Right ventricle myocardium superior (tissue), 1 donor: ENCODE measurements at regions not wholly inside any gene's neighbourhood (a gene's known extent, or its start where the extent isn't known, plus 50 kb on each side); places are given as distances from the start of the nearest gene placed in this dataset.
A peak's percentile ranks its signal among the peaks of the same experiment; 100 is the strongest.

Source experiments
- ATAC-seq: fragments of 200-7000 bp; cut with Tn5 transposase; one replicate; pipeline ENCODE4 v1.9.1; 2020; ENCODE audit warnings: mild to moderate bottlenecking; ENCODE audit not compliant: poor library complexity
- DNase-seq: peaks from one replicate; pipeline ENCODE4 v3.0.0-alpha.2; 2020
- intact Hi-C: fragments of 100-400 bp; cut with DNase I; formaldehyde crosslinking; loops from one replicate; pipeline ENCODE4 v1.11.2; 2022
- donor health status: DM: no; HTN: yes; CAD: no; lungs with severe emphysema.

DNA sequence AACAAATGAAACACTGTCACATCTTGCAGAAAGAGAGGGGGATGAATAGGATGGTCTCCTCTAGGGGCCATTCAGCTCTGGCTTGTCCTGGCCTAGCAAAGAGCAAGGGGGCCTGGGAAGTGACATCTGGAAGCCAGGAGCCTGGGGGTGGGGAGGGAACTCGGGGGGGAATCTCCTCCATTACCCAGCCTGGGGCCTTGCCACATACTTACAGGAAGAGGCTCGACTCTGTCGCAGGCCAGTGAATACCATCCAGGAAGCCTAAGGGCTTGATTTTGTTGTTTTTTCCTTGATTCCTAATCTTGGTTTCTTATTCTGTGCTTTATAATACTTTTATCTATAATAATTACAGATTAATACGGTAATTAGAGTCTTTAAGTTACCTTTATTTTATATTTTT lies 797.5 kb upstream of the ID2 start:
- ATAC-seq = no peak
- DNase-seq = no peak
- intact Hi-C loops = no loop called here

DNA sequence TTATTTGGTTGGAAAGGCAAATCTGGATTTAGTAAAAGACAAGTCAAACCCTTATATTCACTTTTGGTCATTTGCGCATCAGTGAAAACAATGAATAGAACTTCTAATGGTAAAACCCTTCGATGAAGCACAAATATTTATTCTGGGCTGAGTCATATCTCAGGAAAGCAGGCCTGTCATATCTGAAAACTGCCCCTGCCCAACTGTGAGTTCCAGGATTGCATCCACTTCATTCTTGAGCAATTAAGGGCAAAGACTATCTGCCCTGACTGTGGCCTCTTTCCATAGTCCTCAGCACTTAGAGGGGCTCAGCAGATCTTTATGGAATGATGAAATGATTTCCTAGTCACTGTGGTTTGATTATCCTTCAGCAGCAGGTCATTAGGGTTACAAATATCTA lies 795.2 kb upstream of the ID2 start:
- intact Hi-C loops = no loop called here
- ATAC-seq = no peak
- DNase-seq = no peak

GRCh38 chr2:7887441-7887840 lies 794.4 kb upstream of the ID2 start:
- intact Hi-C loops = no loop called here
- ATAC-seq (no peak), DNase-seq (no peak)

DNA sequence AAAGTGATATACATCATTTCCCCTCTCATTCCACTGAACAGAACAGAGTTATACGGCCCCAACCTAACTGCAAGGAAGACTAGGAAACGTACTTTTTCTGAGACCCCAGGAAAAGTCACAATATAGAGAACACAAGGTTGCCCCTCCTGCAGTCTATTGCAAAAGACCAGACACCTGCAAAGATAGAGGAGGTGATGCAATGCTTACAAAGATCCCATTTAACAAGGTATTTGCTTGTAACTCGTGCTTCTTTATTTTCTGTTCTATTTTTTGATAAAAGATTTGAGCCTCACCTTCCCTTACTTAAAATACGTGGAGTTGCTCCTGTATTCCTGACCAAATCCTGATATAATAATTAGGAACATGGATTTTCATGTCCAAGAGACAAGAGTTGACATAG lies 793.0 kb upstream of the ID2 start:
- intact Hi-C loops = no loop called here
- no peak for ATAC-seq
- no peak for DNase-seq

DNA sequence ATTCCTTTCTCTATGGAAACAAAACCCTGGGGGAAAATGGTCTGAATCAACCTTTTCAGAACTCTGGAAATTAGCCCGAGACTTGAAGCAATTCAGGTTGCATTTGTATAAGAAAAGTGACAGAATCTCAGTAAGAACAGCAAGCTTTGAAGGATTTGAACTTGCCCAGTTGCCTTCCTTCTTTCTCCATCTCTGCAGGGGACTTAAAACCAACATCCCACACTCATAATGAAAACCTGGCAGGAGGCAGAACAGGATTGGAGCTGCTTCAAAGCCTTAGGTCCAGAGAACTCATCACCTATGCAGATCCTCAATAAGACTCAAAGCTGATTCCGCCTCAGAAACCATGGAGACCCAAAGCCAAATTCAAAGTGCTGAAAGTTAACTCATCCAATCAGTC lies 790.5 kb upstream of the ID2 start:
- ATAC-seq = no peak
- intact Hi-C loops = no loop called here
- DNase-seq = no peak

GRCh38 chr2:7895289-7895688 lies 786.6 kb upstream of the ID2 start:
- no peak for DNase-seq
- no peak for ATAC-seq
- intact Hi-C loops = no loop called here

- intact Hi-C loops = no loop called here
- DNase-seq (no peak), ATAC-seq (no peak)
Measured at GRCh38 chr2:7896940-7897487, 784.8 kb upstream of the ID2 start.

- no peak for ATAC-seq
- intact Hi-C loops = no loop called here
Measured at GRCh38 chr2:7899241-7899640, 782.6 kb upstream of the ID2 start.

DNA sequence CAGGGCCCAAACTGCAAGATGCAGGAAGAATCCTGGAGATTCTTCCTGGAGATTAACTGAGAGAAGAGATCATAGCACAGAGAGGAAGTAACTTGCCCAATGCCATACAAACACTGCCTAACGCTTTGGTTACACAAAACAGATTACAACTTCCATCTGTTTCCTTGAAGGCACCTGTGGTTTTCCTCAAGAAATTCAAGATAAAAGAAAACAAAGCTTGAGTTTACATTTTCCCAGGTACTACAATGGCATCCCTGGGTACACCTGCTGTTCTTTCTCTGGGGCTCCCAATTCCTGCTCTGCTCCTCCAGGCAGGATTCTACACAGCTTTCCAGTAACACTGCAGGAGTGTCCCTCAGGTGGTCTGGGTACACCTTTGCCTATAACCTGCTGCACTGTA lies 781.9 kb upstream of the ID2 start:
- DNase-seq (no peak), ATAC-seq (no peak)
- intact Hi-C loops = no loop called here

More at GRCh38 chr2:7899241-7899640, 782.6 kb upstream of the ID2 start:
- DNase-seq = no peak

DNA sequence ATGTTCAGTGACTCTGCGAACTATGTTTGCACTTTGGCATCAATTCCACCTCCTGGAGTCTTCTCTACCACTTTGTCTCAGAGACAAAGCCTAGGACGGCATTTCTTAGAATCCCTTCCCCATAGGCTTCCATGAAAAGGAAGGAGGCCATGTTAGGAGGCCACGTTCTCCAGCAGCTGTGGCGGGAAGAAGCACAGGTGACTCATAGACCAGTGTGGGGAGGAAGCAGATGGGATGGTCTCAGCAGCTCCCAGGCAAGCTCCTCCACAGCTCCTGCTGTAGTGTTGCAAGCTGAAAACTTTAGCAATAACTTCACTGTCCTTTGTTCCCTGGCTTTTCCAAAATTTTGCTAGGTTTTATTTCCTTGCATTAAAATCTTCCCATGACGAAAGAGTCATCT lies 781.3 kb upstream of the ID2 start:
- no peak for ATAC-seq
- DNase-seq = no peak
- intact Hi-C loops = no loop called here

GRCh38 chr2:7902251-7902765 lies 779.5 kb upstream of the ID2 start:
- ATAC-seq = no peak
- DNase-seq = no peak
- intact Hi-C loops = no loop called here

DNA sequence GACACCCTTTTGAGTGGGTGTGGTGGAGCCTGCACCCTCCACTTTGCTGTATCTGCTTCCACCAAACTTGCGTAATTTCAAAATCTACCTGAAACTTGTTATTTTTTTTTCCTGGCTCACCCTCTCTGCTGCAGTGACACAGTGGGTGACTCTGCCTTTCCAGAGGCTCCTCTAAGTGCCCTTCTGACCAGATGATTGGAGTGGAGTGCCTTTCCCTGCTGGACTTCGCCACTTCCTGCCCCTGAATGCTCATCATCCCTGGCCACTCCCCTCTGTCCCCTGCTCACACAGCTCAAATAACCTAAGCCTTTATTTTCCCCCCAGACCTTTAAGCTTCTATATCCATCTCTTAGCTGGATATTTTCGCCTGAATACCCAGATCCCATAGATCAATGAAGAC lies 777.5 kb upstream of the ID2 start:
- ATAC-seq = no peak
- no peak for DNase-seq
- intact Hi-C loops = no loop called here

- no peak for ATAC-seq
- DNase-seq = no peak
- intact Hi-C loops = no loop called here
Measured at GRCh38 chr2:7905756-7906155, 776.1 kb upstream of the ID2 start.

GRCh38 chr2:7906431-7906830 lies 775.4 kb upstream of the ID2 start:
- no peak for DNase-seq
- intact Hi-C loops = no loop called here
- ATAC-seq = no peak

DNA sequence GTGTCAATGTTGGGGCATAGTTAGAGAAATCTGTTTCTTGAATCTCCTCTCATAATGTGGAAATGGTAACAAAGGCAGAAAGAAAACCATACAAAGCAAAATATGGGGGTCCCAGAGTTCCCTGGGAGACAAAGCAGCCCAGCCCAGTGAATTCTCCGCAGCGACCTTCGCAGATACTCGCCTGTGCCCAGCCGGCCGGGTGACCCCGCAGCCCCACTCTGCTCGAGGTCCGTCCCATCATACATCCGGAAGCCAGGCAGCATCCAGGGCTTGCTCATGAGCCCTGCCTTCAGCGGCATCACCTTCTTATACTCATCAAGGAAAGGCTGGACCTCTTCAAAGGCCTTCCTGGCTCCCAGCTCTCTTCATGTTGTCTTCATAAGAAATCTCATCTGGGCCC lies 774.8 kb upstream of the ID2 start:
- no peak for ATAC-seq
- DNase-seq = no peak
- intact Hi-C loops = no loop called here

DNA sequence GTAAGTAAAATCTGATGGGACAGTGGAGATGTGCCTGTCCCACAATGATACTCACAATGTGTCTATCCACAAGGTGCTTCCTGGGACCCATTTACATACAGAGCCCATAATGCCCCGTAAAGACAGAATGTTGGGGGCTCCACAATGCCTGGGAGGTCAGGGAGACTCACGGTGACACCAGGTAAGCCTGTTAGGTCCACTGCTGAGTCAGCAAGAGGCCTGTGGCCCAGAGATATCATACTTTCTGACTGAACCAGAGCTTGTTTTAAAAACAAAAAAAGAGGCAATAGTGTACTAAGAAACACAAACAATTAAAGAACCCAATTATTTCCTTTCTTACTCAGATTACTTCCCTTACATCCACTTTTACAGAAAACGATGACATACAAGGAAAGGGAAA lies 771.1 kb upstream of the ID2 start:
- intact Hi-C loops = no loop called here
- DNase-seq = no peak
- no peak for ATAC-seq

DNA sequence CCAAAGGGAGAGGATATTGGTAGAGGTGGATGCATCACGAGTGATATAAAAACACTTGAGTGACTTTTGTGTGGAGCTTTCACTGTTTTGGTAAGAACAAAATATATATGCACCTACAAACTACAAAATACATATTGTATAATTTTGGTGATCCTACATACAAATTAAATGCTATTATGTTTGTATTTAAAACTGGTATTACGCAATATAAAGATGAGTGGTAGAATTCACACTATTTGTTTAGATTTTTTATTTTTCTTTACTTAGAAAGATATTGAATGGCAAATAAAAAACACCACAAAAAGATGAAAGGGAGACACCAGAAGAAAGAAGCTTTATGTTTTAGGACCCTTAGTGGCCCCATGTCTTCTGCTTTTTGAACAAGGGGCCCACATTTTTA lies 770.7 kb upstream of the ID2 start:
- intact Hi-C loops = no loop called here
- DNase-seq (no peak), ATAC-seq (no peak)

- ATAC-seq (no peak), DNase-seq (no peak)
- intact Hi-C loops = no loop called here
Measured at GRCh38 chr2:7913974-7914373, 767.9 kb upstream of the ID2 start.

DNA sequence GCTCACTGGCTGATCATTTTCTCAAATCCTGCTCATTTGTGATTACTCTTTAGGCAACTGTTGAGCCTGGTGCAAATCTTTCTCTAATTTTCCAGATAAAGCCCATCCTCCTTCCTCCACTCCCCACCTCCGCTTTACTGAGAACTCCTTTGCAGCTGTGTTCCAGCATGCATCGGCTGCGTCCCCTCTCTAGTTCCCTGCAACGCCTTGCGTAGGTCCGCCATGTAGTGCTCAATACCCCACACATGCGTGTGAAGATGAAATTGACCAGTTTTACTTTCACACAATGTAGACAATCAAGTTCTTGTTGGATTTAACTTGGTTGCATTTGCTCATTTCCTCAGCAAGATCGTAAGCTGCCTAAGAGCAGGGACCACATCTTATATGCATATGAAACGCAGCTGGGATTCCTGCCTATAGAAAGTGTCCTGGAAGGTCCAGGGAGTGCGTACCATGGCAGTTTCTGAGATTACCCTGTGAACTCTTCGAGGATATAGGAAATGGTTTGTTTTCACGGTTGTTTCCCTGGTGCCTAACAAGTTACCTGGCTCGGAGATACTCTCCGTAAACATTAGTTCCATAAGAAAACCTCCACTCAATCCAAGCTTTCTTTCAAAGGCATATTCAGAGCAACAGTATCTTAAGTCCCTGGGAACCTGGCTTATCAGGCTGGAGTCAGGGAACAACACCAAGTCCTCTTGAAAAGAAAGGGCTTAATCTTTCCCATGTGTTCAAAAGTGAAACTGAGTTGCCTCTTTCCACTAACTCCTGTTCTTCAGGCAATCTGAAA lies 766.4 kb upstream of the ID2 start:
- intact Hi-C loops = no loop called here
- peak; percentile 36 for ATAC-seq
- no peak for DNase-seq

DNA sequence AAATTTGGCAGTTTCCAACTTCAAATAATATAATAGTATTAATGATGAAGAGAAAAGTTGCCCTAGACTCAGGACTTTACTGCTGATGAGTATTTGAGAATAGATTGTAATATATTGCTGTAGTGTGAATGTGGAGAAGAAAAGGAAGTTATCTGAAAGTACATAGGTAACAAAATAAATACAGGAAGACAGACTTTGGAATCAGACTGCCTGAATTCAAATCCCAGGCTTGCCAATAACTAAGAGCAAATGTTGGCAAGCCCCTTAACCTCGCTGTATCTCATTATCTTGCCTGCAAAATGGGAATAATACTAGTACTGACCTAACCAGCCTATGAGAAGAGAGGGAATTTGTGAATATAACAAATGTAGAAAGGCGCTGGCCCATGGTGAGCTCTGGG lies 765.2 kb upstream of the ID2 start:
- ATAC-seq (no peak), DNase-seq (no peak)
- intact Hi-C loops = no loop called here

DNA sequence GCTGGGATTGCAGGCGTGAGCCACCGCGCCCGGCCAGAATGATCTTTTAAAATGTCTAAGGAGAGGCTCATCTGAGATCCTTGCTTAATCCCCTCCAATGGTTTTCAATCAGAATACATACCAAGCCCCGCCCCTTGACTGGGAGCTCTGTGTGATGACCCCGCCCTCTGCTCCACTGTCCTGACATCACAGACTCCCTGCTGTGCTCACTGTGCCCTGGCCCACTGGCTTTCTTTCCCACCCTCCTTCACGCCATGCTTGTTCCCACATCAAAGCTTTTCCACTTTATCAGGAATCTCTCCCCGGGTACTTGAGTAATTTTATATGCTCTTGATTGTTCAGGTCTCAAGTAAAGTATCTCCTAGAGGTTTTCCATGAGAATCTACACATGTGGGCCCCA lies 762.3 kb upstream of the ID2 start:
- DNase-seq (no peak), ATAC-seq (no peak)
- intact Hi-C loops = no loop called here
